Activated CD4-positive, alpha-beta T cell treated with anti-CD3 and anti-CD28 coated beads for 36 hours (primary cell): ENCODE measurements at regions not wholly inside any gene's neighbourhood (a gene's known extent, or its start where the extent isn't known, plus 50 kb on each side); places are given as distances from the start of the nearest gene placed in this dataset.
"Not testable (repeated sequence)": the region's sequence is repeated elsewhere in the genome, so short reads cannot be mapped to it uniquely, and the experiment has no call there.

Source experiments
- ATAC-seq: fragments of 200-7000 bp; cut with Tn5 transposase; one replicate; pipeline ENCODE4 v1.10.0; 2021; ENCODE audit warnings: mild to moderate bottlenecking, moderate library complexity
- CTCF ChIA-PET: fragments of 350-600 bp; sonication (Branson Sonifier 250); formaldehyde crosslinking; loops from one replicate; lab custom pipeline; 2021; ENCODE audit warnings: antibody characterized with exemption; lab: Charles Lee
- POLR2A ChIA-PET: fragments of 350-600 bp; sonication (Branson Sonifier 250); formaldehyde crosslinking; loops from one replicate; lab custom pipeline; 2021; ENCODE audit warnings: antibody characterized with exemption, inconsistent platforms; lab: Charles Lee
- DNase-seq: peaks from one replicate; pipeline ENCODE4 v3.0.0-alpha.2; 2020
- H3K27ac Mint-ChIP-seq: one replicate; pipeline ENCODE4 v1.8.0; 2021; ENCODE audit warnings: mixed read lengths
- H3K27me3 Mint-ChIP-seq: one replicate; pipeline ENCODE4 v1.8.0; 2021; ENCODE audit warnings: mixed read lengths
- H3K36me3 Mint-ChIP-seq: one replicate; pipeline ENCODE4 v1.8.0; 2021; ENCODE audit warnings: low read depth, mixed read lengths
- H3K4me1 Mint-ChIP-seq: one replicate; pipeline ENCODE4 v1.8.0; 2021; ENCODE audit warnings: mixed read lengths
- H3K4me3 Mint-ChIP-seq: one replicate; pipeline ENCODE4 v1.8.0; 2021; ENCODE audit warnings: mild to moderate bottlenecking, moderate library complexity, mixed read lengths
- H3K9me3 Mint-ChIP-seq: one replicate; pipeline ENCODE4 v1.8.0; 2021; ENCODE audit warnings: low read depth, mixed read lengths
- intact Hi-C, 2 experiments: fragments of 100-400 bp; cut with DNase I in 1 of 2; cut with micrococcal nuclease in 1 of 2; formaldehyde crosslinking; loops; one replicate each; pipeline versions ENCODE4 v1.14.2 to v1.15.1; 2022 to 2024; cut with DNase I, micrococcal nuclease

DNA sequence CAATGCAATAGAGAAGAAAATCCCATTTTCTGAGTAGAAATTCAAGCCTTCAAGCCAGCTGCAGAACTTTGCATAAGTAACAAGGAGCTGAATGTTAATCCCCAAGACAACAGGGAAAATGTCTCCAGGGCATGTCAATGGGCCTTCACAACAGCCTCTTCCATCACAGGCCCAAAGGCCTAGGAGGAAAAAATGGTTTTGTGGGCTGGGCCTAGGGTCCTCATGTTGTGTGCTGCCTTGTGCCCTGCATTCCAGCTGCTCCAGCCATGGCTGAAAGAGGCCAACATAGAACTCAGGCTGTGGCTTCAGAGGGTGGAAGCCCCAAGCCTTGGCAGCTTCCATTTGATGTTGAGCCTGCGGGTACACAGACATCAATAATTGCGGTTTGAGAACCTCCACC is 1208.8 kb downstream of the PLA2G4A start:
- H3K9me3 Mint-ChIP-seq, result peaks cover 14% of the 10 kb centered on the region
- DNase-seq, CTCF ChIA-PET, H3K27me3 Mint-ChIP-seq, H3K27ac Mint-ChIP-seq, H3K4me1 Mint-ChIP-seq, intact Hi-C loops, ATAC-seq, H3K4me3 Mint-ChIP-seq, H3K36me3 Mint-ChIP-seq, POLR2A ChIA-PET: not testable (repeated sequence)

DNA sequence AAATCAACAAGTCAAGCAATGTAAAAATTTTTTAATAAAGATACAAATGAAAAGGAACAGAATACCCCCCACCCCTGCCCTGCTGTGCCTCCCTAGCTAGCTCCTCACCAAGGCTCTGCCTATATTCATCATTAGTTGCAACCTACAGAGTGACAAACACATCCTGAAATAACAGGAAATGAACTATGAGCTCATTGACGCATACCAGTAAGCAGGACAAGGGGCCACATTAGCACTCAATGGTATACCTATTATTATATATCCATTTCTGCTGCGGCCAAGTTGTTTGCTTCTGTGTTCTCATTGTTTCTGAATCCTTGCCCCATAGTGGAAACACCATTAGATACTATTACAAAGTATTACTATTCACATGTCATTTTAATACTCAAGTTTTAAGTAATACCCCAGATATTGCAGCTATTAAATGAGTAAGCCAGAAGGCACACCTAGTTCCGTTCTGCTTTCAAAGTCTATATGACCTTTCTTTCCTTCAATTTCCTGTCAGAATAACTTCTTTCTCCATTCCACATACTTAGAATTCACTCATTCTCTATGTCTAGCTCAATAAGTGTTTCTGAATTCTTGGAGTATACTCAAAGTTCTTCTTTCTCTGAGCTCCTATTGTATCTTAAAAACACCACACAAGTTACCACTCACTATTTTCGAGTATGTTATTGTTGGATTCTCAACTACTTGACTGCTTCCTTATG is 1214.9 kb downstream of the PLA2G4A start:
- Mint-ChIP-seq H3K4me1 (no peaks in the 10 kb centered on the region), H3K27ac (no peak overlapping the region), H3K4me3 (no peak overlapping the region), H3K9me3 (peaks cover 4% of the 10 kb centered on the region), H3K36me3 (no peaks in the 10 kb centered on the region), H3K27me3 (no peaks in the 10 kb centered on the region)
- ChIA-PET CTCF (no interaction called here), POLR2A (no interaction called here)
- no peak for DNase-seq
- intact Hi-C loops, result no loop called here
- ATAC-seq, result no peak

DNA sequence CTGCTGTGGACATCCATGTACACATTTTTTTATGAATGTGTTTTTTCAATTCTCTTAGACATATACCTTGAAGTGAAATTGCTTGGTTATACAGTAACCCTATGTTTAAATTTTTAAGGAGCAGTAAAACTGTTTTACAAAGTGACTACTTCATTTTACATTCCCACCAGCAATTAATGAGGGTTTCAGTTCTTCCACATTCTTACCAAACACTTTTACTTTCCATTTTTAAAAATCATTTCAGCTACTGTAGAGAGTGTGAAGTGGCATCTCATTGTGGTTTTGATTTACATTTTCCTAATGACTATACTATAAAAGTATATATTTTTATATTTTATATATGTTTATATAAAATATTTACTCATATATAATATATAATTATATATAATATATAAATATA is 1221.5 kb downstream of the PLA2G4A start:
- ChIA-PET POLR2A (no interaction called here), CTCF (no interaction called here)
- Mint-ChIP-seq H3K27me3 (no peaks in the 10 kb centered on the region), H3K9me3 (peaks cover 2% of the 10 kb centered on the region), H3K36me3 (no peaks in the 10 kb centered on the region), H3K27ac (no peak overlapping the region), H3K4me1 (no peaks in the 10 kb centered on the region), H3K4me3 (no peak overlapping the region)
- no peak for DNase-seq
- ATAC-seq, result no peak
- intact Hi-C loops, result no loop called here

DNA sequence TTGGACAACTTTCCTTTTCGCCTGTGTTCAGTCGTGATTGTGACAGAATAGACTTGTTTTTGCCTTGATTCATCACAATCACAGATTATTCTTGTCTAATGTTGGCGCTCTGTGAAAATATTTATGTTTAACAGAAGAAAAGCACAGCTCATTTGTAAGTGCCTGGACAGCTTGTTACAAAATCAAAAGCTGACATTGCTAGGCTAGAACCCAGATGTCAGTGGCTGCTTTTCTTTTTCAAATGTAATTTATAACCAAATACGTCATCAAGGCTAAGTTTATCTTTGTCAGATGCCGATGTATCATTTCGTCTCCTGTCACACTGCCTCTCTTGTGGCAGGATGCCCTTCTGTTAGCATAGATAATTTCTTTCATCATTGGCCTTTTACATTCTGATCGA is 1227.3 kb downstream of the PLA2G4A start:
- no peaks in the 10 kb centered on the region for H3K27me3 Mint-ChIP-seq
- ChIA-PET CTCF (interaction anchor here (1.3 kb wide), 1 partner anchor 11 kb away, joined by 3 read pairs; no protein-coding TSS in a partner anchor), POLR2A (no interaction called here)
- no peak overlapping the region for H3K4me3 Mint-ChIP-seq
- no peak for ATAC-seq
- no peaks in the 10 kb centered on the region for H3K36me3 Mint-ChIP-seq
- no peak overlapping the region for H3K27ac Mint-ChIP-seq
- H3K9me3 Mint-ChIP-seq, result peaks cover 6% of the 10 kb centered on the region
- intact Hi-C loops, result no loop called here
- DNase-seq, result no peak
- no peaks in the 10 kb centered on the region for H3K4me1 Mint-ChIP-seq

DNA sequence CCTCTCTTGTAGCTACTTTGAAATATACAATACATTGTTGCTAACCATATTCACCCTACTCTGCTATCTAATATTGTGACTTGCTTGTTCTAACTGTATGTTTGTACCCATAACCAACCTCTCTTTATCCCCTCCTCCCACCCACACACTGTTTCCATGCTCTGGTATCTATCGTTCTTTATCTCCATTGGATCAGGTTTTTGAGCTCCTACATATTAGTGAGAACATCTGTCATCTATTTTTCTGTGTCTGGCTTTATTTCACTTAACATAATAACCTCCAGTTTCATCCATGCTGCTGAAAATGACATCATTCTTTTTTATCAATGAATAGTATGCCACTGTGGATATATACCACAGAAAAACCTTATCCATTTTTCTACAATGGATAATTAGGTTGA is 1230.1 kb downstream of the PLA2G4A start:
- no peak overlapping the region for H3K27ac Mint-ChIP-seq
- ATAC-seq, result no peak
- DNase-seq, result no peak
- intact Hi-C loops, result no loop called here
- no peak overlapping the region for H3K4me3 Mint-ChIP-seq
- H3K9me3 Mint-ChIP-seq, result peaks cover 11% of the 10 kb centered on the region
- POLR2A ChIA-PET, result no interaction called here
- no peaks in the 10 kb centered on the region for H3K27me3 Mint-ChIP-seq
- CTCF ChIA-PET, result no interaction called here
- H3K36me3 Mint-ChIP-seq, result no peaks in the 10 kb centered on the region
- no peaks in the 10 kb centered on the region for H3K4me1 Mint-ChIP-seq

DNA sequence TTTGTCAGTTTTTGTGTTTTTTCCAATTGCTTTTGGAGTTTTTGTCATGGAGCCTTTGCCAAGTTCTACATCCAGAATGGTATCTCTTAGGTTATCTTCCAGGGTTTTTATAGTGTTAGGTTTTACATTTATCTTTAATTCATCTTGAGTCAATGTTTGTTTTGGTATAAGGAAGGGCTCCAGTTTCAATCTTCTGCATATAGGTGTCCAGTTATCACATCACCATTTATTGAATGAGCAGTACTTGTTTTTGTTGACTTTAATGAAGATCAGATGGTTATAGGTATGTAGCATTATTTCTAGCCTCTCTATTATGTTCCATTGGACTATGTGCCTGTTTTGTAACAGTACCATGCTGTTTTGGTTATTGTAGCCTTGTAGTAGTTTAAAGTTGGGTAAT is 1233.1 kb downstream of the PLA2G4A start:
- ATAC-seq, result no peak
- intact Hi-C loops, result no loop called here
- Mint-ChIP-seq H3K27ac (no peak overlapping the region), H3K27me3 (no peaks in the 10 kb centered on the region), H3K9me3 (peaks cover 20% of the 10 kb centered on the region), H3K36me3 (no peaks in the 10 kb centered on the region), H3K4me1 (no peaks in the 10 kb centered on the region), H3K4me3 (no peak overlapping the region)
- ChIA-PET CTCF (no interaction called here), POLR2A (no interaction called here)
- DNase-seq, result no peak

DNA sequence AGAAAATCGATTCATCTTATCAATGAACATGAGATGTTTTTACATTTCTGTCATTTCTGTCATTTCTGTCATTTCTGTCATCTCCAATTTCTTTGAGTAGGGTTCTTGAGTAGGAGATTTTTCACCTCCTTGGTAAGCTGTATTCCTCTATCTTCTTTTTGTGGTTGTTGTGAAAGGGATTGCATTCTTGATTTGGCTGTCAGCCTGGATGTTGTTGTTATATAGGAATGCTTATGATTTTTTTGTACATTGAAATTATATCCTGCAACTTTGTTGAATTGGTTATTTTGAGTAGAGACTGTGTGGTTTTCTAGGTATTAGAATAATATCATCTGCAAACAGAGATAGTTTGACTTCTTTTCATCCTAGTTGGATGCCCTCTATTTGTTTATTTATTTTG is 1233.7 kb downstream of the PLA2G4A start:
- DNase-seq (no peak), ATAC-seq (no peak)
- intact Hi-C loops, result no loop called here
- Mint-ChIP-seq H3K4me3 (no peak overlapping the region), H3K27ac (no peak overlapping the region), H3K4me1 (no peaks in the 10 kb centered on the region), H3K27me3 (no peaks in the 10 kb centered on the region), H3K36me3 (no peaks in the 10 kb centered on the region), H3K9me3 (peaks cover 18% of the 10 kb centered on the region)
- ChIA-PET POLR2A (no interaction called here), CTCF (no interaction called here)

DNA sequence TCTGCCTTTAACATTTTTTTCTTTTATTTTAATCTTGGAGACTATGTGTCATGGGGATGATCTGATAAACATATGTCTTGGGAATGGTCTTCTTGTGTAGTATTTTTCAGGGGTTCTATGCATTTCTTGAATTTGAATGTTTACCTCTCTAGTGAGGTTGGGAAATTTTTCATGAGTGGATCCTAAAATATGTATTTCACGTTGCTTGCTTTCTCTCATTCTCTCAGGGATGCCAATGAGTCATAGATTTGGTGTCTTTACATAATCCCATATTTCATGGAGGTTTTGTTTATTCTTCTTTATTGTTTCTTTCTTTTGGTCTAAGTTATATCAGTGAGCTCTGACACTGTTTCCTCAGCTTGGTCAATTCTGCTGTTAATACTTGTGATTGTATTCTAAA is 1237.2 kb downstream of the PLA2G4A start:
- intact Hi-C loops, result no loop called here
- ATAC-seq (no peak), DNase-seq (no peak)
- no peaks in the 10 kb centered on the region for H3K4me1 Mint-ChIP-seq
- no peaks in the 10 kb centered on the region for H3K36me3 Mint-ChIP-seq
- H3K4me3 Mint-ChIP-seq, result no peak overlapping the region
- POLR2A ChIA-PET, result no interaction called here
- CTCF ChIA-PET, result no interaction called here
- no peak overlapping the region for H3K27ac Mint-ChIP-seq
- H3K27me3 Mint-ChIP-seq, result no peaks in the 10 kb centered on the region
- peaks cover 32% of the 10 kb centered on the region for H3K9me3 Mint-ChIP-seq

DNA sequence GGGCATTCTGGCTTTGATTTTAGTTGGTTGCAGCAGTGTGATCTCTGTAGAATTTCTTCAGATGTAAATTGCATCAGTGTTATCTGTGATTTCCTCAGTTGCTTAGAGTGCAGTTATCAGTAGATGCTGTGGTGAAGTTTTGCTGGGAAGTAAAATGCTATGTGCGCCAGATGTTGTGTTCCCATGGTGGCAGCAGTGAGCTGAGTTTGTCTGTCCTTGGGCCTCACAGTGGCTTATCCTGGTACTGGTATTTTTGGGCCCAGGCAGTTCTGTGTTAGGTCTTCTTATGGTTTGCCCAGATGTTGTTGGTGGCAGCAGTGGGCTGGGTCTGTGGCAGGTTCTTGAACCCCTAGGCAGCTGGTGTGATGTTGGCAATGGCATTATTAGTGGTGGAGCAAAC is 1242.1 kb downstream of the PLA2G4A start:
- intact Hi-C loops, result no loop called here
- ChIA-PET CTCF (interaction anchor here (1.3 kb wide), 1 partner anchor 18 kb away, joined by 3 read pairs; no protein-coding TSS in a partner anchor), POLR2A (no interaction called here)
- no peak overlapping the region for H3K4me3 Mint-ChIP-seq
- peaks cover 30% of the 10 kb centered on the region for H3K9me3 Mint-ChIP-seq
- H3K36me3 Mint-ChIP-seq, result no peaks in the 10 kb centered on the region
- ATAC-seq (no peak), DNase-seq (no peak)
- no peaks in the 10 kb centered on the region for H3K4me1 Mint-ChIP-seq
- H3K27ac Mint-ChIP-seq, result no peak overlapping the region
- H3K27me3 Mint-ChIP-seq, result no peaks in the 10 kb centered on the region

DNA sequence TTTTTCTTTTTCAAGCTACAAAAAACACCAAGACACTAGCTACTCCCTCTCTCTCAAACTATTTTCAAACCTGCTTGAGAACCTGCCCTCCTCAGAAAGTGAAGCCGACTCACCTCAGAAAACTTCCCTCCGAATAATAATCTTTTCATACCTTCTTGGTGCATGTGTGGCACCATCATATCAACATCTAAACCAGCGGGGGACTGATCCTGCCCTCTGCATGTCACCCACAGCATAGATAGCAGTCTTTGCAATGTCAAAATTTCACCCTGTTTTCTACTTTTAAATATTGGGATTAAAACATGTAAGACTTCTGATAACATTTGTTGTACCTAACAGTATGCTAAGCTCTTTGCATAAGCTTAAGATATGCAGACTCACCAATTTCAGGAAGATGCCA is 1260.3 kb downstream of the PLA2G4A start:
- H3K27me3 Mint-ChIP-seq, result no peaks in the 10 kb centered on the region
- ChIA-PET CTCF (interaction anchor here (1.2 kb wide), 2 partner anchors 19 to 21 kb away, joined by 3 read pairs; no protein-coding TSS in a partner anchor), POLR2A (no interaction called here)
- ATAC-seq, result no peak
- no peak for DNase-seq
- peaks cover 10% of the 10 kb centered on the region for H3K9me3 Mint-ChIP-seq
- no peak overlapping the region for H3K27ac Mint-ChIP-seq
- H3K36me3 Mint-ChIP-seq, result no peaks in the 10 kb centered on the region
- H3K4me1 Mint-ChIP-seq, result no peaks in the 10 kb centered on the region
- intact Hi-C loops, result no loop called here
- H3K4me3 Mint-ChIP-seq, result no peak overlapping the region

DNA sequence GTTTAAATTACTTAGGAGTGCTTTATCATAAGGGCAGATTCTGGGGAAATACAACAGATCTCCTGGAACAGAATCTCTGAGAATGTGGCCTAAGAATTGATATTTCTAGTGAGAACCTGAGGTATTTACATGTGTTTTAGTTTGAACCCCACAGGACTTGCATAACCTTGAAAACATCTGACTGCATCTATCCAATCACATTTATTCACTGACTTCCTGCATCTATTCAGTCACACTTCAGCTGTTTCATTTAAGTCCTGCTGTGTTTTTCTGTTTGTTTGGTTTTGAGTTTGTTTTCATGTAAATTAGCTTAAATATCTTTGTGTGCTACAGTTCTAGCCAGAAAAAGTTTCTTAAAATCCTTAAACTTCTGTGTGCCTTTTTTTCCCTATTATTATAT is 1260.7 kb downstream of the PLA2G4A start:
- ATAC-seq (no peak), DNase-seq (no peak)
- ChIA-PET CTCF (no interaction called here), POLR2A (no interaction called here)
- H3K4me1 Mint-ChIP-seq, result no peaks in the 10 kb centered on the region
- no peaks in the 10 kb centered on the region for H3K36me3 Mint-ChIP-seq
- no peaks in the 10 kb centered on the region for H3K27me3 Mint-ChIP-seq
- intact Hi-C loops, result no loop called here
- no peak overlapping the region for H3K27ac Mint-ChIP-seq
- peaks cover 10% of the 10 kb centered on the region for H3K9me3 Mint-ChIP-seq
- no peak overlapping the region for H3K4me3 Mint-ChIP-seq

DNA sequence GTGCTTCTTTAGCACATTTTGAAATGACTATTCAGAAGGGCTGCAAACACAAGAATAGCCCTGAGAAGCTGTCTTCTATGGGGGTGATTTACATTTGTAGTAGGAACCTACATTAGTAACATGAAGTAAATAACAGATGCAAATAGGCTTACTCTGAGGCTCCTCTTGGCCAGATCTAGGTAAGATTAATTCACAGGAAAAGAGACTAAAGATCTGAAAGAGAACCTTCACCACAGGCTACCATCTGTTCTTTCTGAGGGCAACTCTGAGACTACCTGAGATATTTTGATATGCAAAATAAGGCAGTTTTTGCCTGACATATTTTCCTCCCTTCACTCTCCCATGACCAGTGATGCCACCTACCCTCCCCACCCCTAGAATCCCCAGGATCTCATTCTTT is 1267.8 kb downstream of the PLA2G4A start:
- H3K27ac Mint-ChIP-seq, result no peak overlapping the region
- ChIA-PET POLR2A (no interaction called here), CTCF (no interaction called here)
- DNase-seq (no peak), ATAC-seq (no peak)
- H3K4me1 Mint-ChIP-seq, result no peaks in the 10 kb centered on the region
- H3K36me3 Mint-ChIP-seq, result no peaks in the 10 kb centered on the region
- H3K9me3 Mint-ChIP-seq, result peaks cover 7% of the 10 kb centered on the region
- no peak overlapping the region for H3K4me3 Mint-ChIP-seq
- no peaks in the 10 kb centered on the region for H3K27me3 Mint-ChIP-seq
- intact Hi-C loops, result no loop called here
